ENCODE measurements at regions not wholly inside any gene's neighbourhood (a gene's known extent, or its start where the extent isn't known, plus 50 kb on each side); places are given as distances from the start of the nearest gene placed in this dataset.
"Not testable (repeated sequence)": the region's sequence is repeated elsewhere in the genome, so short reads cannot be mapped to it uniquely, and the experiment has no call there.

- no peak overlapping the region for H3K4me3 ChIP-seq (replicated peaks; ENCODE audit: low read depth, low read length)
- no peak for DNase-seq (ENCODE audit: low read depth)
- TF ChIP-seq CTCF (IDR thresholded peaks at IDR 0.05; ENCODE audit: low read length, missing control alignments) = no peak
These were observed 1538.3 kb upstream of the SEL1L start for GRCh38 chr14:83071888-83072501.

GRCh38 chr14:83085136-83085535 lies 1551.5 kb upstream of the SEL1L start:
- no peak overlapping the region for H3K4me3 ChIP-seq (replicated peaks; ENCODE audit: low read depth, low read length)
- no peak for TF ChIP-seq CTCF (IDR thresholded peaks at IDR 0.05; ENCODE audit: low read length, missing control alignments)
- DNase-seq (ENCODE audit: low read depth) = no peak

GRCh38 chr14:83085725-83086124 lies 1552.1 kb upstream of the SEL1L start:
- DNase-seq (ENCODE audit: low read depth) = no peak
- no peak for TF ChIP-seq CTCF (IDR thresholded peaks at IDR 0.05; ENCODE audit: low read length, missing control alignments)

GRCh38 chr14:83091991-83092956 lies 1558.6 kb upstream of the SEL1L start:
- not testable (repeated sequence) for DNase-seq (ENCODE audit: low read depth); H3K4me3 ChIP-seq (replicated peaks; ENCODE audit: low read depth, low read length)

More at GRCh38 chr14:83085725-83086124, 1552.1 kb upstream of the SEL1L start:
- no peak overlapping the region for H3K4me3 ChIP-seq (replicated peaks; ENCODE audit: low read depth, low read length)

- no peak for TF ChIP-seq CTCF (IDR thresholded peaks at IDR 0.05; ENCODE audit: low read length, missing control alignments)
- H3K4me3 ChIP-seq (replicated peaks; ENCODE audit: low read depth, low read length) = no peak overlapping the region
- no peak for DNase-seq (ENCODE audit: low read depth)
These were observed 1562.4 kb upstream of the SEL1L start for GRCh38 chr14:83096092-83096491.

GRCh38 chr14:83101846-83102245 lies 1568.2 kb upstream of the SEL1L start:
- DNase-seq (ENCODE audit: low read depth) = no peak
- no peak overlapping the region for H3K4me3 ChIP-seq (replicated peaks; ENCODE audit: low read depth, low read length)
- no peak for TF ChIP-seq CTCF (IDR thresholded peaks at IDR 0.05; ENCODE audit: low read length, missing control alignments)

GRCh38 chr14:83118029-83118428 lies 1584.4 kb upstream of the SEL1L start:
- no peak overlapping the region for H3K4me3 ChIP-seq (replicated peaks; ENCODE audit: low read depth, low read length)
- DNase-seq (ENCODE audit: low read depth) = no peak
- no peak for TF ChIP-seq CTCF (IDR thresholded peaks at IDR 0.05; ENCODE audit: low read length, missing control alignments)

Measured in fibroblast of pulmonary artery (primary cell).